Activated CD4-positive, alpha-beta T cell treated with anti-CD3 and anti-CD28 coated beads, Interleukin-10, Interleukin-2, amounts not matched to agents 100 ng/mL and 50 ng/mL, durations not matched to agents 16 hours and 8 hours (primary cell): ENCODE measurements at regions not wholly inside any gene's neighbourhood (a gene's known extent, or its start where the extent isn't known, plus 50 kb on each side); places are given as distances from the start of the nearest gene placed in this dataset.
"Not testable (repeated sequence)": the region's sequence is repeated elsewhere in the genome, so short reads cannot be mapped to it uniquely, and the experiment has no call there.

Experiments used
- DNase-seq: peaks from one replicate; pipeline ENCODE4 v3.0.0-alpha.2; 2020

DNA sequence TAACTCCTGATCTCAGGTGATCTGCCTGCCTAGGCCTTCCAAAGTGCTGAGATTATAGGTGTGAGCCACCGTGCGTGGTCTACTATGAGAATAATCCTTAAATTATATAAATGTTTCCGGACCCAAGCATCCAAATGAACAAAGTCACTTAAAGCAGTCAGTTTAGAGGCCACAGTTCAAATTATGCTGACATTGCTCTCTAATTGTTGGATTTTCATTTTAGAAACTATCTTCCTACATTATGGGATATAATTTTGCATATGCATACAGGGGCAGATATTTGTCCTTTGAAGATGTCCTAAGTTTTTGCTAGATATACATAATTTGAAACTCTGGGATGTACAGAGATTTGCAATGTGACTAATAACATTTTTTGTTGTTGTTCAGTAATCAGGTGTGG lies 390.1 kb downstream of the RND3 start:
- DNase-seq: no peak

DNA sequence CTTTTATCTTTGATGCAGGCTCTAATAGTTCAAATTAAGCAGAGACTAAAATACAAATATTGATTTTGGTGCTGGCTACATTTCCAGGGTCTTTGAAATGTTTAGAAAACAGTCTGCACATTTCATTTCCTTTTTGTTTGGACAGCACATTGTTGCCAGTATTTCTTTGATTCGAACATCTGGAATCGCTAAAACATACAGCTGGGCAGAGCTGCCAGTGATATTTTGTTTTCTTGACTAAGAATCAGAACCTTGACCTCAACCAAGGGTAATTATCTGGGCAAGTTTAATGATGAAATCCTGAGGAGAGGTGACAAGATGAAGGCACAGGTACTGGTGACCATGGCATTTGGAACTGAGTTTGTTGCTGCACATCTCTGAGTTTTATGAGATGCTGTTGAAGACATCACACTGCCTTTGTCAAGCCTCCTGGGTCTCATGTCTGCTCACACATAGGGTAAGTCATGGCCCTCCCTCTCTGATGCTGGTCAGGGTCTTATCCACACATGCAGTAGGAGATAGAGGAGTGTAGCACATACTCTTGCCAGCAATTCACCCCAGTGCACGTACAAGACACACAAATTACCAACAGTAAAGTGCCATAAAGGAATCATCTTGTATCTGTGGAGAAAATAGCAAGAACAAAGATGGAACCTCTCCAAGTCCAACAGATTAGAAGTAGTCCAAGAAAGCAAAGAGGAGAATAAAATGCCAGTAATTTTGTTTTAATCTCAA lies 391.9 kb downstream of the RND3 start:
- no peak for DNase-seq

DNA sequence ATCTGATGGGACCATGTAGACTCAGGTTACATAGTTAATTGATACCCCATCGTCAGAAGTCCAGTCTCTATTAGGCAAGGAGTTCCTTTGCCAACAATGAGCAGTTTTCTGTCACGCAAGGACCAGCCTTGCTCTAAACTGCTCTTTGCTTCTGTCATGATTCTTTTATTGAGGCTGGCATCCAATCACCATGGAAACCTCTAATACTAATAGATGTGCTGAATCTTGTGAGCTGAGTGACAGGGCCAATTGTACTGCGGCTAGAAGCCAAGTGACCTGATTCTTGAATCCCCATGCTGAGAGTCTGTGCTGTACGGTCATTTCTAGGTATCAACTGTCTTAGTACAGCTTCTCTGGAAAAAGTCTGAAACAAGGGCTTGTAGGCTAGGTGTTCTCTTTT lies 395.6 kb downstream of the RND3 start:
- no peak for DNase-seq

DNA sequence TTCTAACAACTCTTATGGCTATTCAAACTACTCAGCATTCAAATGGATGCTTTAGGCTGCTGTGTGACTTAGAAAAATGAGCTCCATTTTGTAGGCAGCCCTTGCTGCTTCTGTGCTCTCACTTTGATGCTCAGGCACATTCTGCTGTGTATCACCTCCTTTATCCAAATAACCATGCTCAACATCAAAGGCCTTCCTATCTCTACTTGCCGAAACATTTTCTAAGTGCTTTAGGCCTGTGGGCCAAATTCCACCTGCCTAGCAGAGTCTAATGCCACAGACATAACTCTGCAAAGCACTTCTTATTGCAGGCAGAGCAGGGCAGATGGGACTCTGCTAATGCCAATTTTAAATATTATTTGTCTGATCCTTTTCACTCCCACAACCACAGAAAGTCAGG lies 397.4 kb downstream of the RND3 start:
- no peak for DNase-seq

DNA sequence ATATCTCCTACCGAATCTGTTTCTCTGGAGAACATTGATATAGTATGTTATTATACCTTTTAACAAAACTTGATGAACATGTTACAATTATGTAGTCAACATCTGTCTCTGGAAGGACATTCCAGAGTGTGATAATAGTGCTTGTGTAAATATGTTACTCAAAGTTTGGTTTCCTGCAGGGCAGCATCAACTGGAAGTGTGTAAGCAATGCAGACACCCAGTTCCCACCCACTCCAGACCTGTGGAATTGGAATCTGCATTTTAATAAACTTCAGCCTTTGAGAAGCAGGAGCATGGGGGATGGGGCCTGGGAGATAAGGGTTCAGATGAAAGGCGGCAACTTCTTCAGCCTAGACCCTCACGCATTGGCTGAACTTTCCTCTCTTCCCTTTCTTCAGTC lies 398.9 kb downstream of the RND3 start:
- DNase-seq: no peak

DNA sequence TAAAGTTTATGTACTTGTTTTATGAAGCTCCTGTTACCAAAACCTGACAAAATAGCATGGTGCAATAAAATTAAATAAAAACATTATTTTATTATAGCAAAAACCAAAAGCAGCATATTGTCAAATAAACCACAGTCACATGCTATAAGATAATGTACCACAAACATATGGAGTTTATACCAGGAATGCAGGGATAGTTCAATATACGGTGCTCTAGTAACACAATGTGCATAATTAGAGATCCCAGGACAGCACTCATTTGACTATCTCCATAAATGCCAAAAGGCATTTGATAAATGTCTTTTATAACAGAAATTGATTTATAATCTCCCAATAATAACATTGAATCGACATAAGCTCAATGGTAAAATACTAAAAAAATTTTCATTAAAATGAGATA lies 402.0 kb downstream of the RND3 start:
- DNase-seq: no peak

DNA sequence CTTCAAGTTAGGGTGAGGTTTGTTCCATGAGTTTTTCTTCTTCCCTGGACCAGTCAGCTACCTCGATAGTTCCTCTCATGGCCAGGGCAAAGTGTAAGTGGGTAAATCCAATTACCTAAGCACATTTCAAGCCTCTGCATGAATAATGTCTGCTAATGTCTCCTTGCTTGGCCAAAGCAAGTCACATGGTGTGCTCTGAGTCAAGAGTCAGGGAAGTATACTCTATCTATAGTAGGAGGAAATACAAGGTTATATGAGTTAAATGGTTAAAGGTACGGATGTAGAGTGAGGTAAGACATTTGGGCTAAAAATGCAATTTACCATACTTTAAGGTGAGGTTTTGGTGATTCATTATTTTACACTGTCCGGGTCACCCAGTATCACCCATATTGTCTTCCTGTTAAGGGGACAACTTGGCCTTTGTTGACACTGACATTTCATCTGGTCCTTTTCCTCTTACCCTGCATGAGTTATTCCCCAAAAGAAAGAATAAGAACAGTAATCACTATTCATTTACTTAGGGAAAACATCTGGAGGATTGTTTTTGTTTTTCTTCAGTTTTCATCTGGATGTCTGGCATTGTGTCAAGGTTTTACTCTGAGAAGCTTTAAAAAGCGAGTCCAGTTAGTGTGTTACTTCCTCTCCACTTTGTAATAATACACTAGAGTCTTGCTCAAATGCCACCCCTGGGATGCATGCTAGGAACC lies 405.5 kb downstream of the RND3 start:
- DNase-seq: no peak

DNA sequence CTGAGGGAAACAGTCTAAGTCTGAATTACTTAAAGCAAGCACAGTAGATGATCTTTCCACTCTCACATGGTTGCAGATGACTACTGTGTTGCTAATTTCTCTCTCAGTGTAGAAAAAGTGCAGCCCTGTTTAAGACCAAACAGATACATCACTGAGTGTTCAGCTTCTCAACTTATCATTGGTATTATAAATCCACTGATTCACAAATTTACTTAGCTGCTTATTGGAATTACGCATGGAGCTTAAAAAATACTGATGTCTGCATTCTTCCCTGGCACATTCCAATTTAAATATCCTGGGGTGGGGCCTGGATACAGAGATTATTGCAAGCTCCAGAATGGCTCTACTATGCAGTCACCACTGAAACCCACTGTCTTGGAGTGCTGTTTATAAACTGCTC lies 411.2 kb downstream of the RND3 start:
- DNase-seq: no peak

DNA sequence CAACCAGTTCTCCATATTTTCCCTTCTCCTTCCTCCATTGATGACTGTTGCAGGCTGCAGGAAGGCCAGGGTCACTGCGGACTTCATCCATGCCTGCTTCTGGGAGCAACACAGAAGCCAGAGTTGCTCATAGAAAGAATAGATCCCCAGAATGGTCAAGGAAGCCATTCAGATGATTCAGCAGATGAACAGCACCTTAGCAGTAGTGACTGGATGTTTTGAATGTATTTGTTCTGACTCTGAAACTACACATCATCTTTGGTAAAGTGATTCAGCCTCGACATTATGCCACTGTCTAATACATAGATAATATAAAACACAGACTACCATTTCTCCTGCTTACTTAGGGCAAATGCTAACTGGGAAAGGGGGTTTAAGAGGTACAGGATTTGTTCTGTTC lies 411.6 kb downstream of the RND3 start:
- no peak for DNase-seq

DNA sequence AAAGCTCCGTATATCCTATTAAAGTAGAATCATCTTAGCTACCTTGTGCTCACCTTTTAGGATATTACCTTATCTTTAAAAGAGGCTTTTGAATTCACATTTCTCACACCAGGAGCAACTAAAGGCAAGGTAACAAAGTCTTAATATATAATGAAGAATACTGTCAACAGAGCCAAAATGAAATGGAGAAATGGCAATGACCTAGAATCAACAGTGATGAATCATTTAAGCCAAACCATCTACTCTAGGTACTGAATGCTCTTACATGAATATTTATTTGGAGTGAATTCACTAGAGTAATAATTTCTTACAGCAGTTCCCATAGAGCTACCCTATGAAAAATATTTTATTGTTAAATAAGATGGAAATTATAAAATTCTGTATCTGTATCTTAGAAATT lies 421.0 kb downstream of the RND3 start:
- DNase-seq: no peak

DNA sequence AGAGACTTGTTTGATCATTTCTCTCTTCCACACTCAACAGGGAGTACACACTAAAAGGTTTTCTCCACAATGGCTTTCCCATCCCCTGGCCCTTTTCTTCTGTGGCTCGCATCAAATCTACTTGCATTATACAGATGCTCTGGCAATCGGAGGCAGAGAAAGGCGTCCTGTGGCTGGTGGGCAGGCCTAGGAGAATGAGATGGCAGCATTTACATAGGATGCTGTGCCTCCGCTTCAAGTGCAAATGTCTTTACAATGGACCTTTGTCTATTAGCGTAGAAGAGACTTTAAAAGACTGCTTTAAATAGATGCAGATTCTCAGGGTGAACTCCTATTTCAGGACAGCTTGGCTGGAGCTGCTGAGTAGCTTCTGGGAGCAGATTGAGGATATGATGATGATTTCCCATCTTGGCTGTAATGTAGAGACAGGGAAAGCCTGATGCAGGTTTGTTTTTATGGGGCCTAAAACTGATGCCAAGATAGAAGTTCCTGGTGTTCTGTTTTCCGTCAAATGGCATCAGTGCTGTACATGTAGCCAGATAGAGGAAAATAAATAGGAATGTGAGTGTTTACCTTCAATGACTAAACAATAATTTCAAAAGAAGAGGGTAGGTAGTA lies 423.4 kb downstream of the RND3 start:
- DNase-seq: no peak

DNA sequence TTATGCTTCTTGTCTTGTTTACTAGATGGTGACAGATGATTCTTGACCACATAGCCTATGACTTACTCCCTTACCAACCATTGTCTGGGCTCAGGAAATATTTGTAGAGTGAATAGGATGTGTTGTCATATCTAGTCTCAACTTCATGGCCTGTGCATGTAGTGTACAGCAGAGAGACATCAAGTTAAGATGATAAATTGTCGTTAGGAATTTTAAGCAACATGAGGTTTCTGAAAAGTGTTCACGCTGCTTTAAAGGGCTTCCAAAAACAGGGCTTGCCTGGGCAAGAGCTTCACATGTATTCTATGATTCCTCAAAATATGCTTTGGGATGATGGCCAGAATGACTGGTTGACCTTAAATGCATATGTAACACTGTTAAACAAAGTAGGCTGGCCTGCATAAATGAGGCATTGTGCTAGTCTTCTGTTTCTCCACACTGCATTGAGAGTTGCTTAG lies 424.0 kb downstream of the RND3 start:
- DNase-seq: no peak

DNA sequence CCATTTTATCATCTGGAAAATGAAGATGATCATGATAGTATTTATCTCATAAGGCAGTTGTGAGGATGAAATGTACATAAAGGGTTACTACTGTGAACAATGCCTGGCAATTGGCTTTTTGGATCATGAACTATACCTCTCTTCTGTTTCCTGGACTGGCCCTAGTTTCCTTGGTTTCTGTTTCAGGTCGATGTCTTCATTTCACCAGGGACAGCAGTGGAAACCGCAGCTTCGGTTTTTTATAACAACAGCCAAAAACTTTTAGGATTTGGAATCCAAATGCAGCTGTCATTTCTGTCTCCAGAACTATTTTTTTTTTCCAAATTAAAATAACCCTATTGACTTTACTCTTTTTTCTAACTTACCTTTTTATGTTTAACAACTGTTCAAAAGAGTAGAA lies 425.1 kb downstream of the RND3 start:
- DNase-seq: no peak

DNA sequence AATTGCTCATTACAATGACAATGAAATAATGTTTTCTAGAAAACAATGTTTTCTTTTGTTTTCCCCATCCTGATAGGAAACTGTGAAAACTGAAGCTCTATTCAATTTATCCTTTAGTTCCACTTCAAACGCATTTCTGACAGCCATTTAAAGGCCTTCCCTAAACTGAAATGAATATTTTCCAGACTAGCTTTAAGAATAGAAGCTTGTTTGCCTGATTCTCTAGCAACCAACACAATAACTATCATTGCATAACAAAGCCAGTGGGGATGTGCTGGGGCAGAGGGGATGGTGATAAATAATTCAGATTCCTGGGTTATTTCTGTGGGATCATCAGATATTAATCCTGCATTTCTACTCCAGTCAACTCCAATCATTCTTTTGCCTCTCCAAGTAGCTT lies 427.1 kb downstream of the RND3 start:
- no peak for DNase-seq

DNA sequence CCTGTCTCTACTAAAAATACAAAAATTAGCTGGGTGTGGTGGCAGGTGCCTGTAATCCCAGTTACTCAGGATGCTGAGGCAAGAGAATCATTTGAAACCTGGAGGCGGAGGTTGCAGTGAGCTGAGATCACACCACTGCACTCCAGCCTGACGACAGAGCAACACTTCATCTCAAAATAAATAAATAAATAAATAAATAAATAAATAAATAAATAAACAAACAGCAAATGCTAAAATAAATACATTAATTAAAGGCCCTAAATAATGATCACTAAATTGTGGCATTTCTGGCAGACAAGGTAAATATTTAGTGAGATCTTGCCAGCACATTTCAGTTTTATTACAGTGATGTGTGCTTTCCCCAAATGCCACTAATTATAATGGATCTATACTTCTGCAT lies 427.8 kb downstream of the RND3 start:
- DNase-seq: not testable (repeated sequence)

DNA sequence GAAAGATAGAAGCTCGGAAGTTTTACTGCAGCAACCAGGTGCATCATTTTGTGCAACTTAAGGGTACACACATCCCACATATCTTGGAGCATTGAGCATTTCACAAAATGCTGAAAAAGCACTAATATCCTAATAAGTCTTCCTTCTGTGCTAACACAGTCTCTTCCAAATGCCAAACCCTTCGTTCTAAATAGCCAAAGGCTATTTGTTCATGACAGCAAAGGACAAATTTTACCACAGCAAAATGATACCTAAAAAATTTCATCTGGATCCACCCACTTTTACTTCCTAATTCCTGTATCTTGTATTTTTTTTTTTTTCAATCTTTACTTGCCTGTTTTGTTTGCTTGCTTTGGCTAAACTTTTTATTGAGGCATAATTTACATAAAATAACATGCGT lies 435.0 kb downstream of the RND3 start:
- DNase-seq: no peak

DNA sequence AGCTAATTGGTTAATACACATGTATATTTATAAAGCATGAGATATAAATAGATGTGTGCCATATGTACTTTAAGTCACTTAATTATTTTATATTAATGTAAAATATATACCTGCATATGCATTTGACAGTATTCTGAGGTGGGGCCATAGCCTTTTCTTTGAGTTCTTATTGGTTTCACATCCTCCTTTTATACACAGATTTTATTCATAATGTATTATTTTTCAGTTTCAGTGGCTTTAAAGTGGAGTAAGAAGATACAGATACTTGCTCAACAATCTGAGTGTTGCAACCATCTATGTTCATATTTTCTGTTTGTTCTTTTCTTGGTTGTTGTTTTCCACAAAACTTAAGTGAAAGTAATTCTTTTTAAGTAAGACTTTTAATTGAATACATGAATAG lies 436.5 kb downstream of the RND3 start:
- no peak for DNase-seq

DNA sequence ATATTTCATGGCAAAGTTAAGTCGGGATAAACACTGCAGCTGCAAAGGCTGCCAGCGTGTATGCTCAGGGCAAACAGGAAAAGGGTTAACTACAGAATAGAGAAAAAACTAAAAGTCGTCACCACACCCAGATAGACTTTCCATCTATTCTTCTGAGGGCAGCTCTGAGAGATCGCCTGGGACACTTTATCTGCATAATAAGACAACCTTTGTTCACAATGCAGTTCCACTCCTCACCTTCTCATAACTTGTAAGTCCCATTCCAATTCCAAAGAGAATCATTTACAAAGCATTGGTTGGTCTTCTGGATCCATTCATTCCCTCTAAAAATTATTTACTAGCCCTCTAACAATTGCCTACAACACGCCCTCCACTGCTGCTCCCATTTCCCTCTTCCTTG lies 437.4 kb downstream of the RND3 start:
- no peak for DNase-seq

DNA sequence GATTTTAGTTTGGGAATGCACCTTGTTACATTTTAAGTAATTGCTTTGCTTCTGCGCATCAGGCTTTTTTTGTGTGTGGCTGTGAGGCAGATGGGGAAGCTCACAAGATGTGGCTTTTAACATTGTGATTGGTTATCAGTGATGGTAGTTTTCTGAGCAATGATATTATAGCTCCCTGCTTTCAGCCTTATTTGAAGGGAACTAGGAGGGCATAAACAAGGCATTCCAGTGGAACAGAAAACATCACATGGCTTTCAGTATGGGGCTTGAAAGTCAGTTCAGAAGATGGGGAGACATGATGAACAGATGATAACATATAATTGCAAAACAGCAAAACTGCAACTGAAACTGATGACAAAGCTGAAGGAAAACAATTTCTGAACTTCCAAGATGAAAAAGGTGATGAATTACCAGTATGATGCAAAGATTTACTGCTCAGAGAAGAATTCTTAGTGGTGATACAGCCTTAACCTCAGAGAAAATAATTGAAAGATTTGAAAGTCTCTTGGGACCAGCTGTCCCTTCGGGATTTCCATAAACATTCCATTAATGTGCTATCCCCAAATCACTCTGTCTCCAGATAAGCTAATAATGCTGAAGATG lies 439.7 kb downstream of the RND3 start:
- DNase-seq: no peak

DNA sequence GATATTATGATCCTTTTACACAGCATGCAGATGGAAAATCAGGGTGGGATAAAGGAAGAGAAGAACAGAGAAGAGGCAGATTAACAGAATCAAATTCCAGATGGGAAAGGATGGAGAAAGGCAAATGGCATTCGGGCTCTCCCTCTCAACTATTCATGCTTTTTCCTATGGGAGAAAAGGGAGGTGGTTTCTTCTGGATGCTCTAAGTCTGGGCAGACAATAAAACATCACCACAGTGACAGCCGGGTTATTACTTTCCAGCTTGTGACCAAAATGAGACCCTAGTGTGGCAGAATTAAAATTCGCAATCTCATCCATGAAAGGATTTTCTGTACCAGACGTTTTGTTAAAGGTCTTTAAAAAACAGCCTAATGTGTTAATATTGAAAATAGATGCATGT lies 440.7 kb downstream of the RND3 start:
- DNase-seq: no peak

DNA sequence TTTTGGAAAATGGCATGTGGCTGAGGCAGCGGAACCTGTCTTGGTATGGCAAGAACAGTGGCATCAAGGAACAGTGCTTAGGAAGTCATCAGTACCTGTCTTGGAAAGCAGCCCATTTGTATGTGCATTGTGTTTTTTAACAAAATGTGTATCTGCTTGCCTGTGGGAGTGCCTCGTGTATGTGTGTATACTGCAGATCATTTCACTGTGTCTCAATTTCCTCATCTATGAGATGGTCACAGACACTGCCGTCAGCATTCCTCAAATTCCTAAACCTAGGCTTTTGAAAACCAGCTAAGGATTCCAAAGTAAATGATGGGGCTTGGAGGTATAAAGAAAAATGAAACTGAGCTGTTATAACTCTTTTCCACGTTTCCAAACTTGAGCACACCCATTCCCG lies 441.3 kb downstream of the RND3 start:
- no peak for DNase-seq

DNA sequence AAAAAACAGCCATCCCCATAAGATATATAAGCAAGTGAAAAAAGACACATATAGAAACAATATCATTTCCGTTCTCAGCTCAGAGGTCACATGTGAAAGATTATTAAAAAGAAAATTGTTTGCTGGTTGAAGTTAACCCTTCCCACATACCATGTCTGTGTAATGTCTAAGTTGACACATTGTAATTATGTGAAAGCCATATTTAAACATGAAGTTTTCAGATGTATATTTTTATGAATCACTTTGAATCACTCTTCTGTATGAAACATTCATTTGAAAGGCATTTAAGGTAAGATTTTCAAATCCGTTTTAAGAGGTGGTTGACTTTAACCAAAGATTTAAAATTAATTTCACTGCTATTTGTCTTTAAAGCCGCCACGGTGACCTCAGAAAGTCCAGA lies 441.9 kb downstream of the RND3 start:
- no peak for DNase-seq

DNA sequence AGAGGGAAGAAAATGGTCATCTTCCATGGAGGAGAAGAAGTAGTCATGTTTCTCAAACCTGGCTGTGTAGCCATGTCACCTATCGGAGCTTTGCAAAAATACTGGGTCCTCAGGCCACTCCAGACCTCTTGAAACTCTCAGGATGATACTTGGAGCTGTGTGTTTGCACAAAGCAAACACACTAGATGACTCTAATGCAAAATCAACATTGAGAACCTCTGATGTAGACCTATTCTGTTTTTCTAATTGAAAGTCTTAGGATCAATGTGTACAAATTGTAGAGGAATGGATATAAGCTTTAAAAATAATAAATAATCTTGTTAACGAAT lies 444.3 kb downstream of the RND3 start:
- no peak for DNase-seq

DNA sequence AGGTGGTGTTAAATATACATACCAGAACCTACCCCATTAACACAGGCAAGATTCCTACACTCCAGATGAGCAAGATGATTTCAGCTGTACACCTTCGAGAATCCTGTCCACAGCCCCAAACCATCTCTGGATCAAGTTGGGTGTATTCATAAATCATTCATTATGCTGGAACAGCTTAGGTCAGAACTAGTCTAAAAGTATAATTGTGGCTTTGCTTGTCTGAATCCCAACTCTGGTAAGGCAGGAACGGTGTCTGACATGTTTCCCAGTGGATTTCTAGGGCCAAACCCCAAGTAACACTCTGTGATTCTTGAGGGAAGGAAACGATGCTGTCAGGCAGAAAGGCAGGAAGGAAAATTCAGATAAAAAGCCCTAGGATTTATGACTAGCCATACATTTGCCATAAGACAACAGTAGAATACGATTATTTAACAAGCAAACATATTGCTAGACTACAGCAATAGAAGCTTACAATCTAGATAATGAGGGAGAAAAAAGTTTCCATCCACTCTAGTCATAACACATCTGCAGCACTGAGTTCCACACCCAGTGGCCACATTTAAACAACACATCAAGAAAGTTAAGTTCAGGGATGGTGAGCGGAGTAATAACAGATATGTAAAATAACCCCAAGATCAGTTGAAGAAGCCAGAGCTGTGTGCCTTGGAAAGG lies 444.8 kb downstream of the RND3 start:
- no peak for DNase-seq
